ENCODE measurements at regions not wholly inside any gene's neighbourhood (a gene's known extent, or its start where the extent isn't known, plus 50 kb on each side); places are given as distances from the start of the nearest gene placed in this dataset.
"Not testable (repeated sequence)": the region's sequence is repeated elsewhere in the genome, so short reads cannot be mapped to it uniquely, and the experiment has no call there.

DNA sequence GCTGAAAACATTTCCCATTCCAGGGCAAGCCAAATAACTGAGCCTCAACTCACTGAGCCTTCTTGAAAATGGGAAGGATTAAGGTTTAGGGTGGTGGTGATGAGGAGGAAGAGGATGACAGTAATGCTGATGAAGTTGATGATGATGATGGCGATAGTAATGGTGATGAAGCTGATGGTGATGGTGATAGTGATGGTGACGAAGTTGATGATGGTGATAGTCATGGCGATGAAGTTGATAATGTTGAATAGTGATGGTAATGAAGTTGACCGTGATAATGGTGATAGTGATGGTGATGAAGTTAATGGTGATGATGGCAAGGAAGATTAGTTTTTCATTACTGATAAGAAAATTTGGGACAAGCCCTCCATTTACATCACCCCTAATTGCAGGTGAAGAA is 285.8 kb upstream of the DYNLRB2 start:
- H3K9me2 ChIP-seq (replicated peaks; ENCODE audit: control insufficient read depth, low read length) = no peaks in the 10 kb centered on the region; the same call in 1 of the 2 replicates
- H3K9me3 ChIP-seq (ENCODE audit: control insufficient read depth, insufficient read depth, low read length) = no peaks in the 10 kb centered on the region
- H3K4me3 ChIP-seq (ENCODE audit: low read length) = no peak overlapping the region
- H3K27ac ChIP-seq (ENCODE audit: low read depth, low read length) = no peak overlapping the region
- H4K20me1 ChIP-seq (ENCODE audit: control insufficient read depth, insufficient read depth, low read depth, low read length) = no peaks in the 10 kb centered on the region
- no peaks in the 10 kb centered on the region for H3K4me1 ChIP-seq (ENCODE audit: control insufficient read depth, low read length)
- H3K36me3 ChIP-seq (ENCODE audit: control insufficient read depth, low read length) = no peaks in the 10 kb centered on the region
- no peaks in the 10 kb centered on the region for H3K79me2 ChIP-seq (ENCODE audit: control insufficient read depth, low read length)
- H3K27me3 ChIP-seq (ENCODE audit: control insufficient read depth, low read length) = no peaks in the 10 kb centered on the region
- no peak overlapping the region for H3K4me2 ChIP-seq (ENCODE audit: low read length)
- TF ChIP-seq, protein P1, sequence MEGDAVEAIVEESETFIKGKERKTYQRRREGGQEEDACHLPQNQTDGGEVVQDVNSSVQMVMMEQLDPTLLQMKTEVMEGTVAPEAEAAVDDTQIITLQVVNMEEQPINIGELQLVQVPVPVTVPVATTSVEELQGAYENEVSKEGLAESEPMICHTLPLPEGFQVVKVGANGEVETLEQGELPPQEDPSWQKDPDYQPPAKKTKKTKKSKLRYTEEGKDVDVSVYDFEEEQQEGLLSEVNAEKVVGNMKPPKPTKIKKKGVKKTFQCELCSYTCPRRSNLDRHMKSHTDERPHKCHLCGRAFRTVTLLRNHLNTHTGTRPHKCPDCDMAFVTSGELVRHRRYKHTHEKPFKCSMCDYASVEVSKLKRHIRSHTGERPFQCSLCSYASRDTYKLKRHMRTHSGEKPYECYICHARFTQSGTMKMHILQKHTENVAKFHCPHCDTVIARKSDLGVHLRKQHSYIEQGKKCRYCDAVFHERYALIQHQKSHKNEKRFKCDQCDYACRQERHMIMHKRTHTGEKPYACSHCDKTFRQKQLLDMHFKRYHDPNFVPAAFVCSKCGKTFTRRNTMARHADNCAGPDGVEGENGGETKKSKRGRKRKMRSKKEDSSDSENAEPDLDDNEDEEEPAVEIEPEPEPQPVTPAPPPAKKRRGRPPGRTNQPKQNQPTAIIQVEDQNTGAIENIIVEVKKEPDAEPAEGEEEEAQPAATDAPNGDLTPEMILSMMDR (IDR thresholded peaks at IDR 0.05; ENCODE audit: low read depth, low read length, poor library complexity, severe bottlenecking) = no peak
- TF ChIP-seq EZH2phosphoT487 (IDR thresholded peaks at IDR 0.05; ENCODE audit: borderline replicate concordance, low read length) = no peak
- no peaks in the 10 kb centered on the region for H3F3A ChIP-seq (ENCODE audit: control insufficient read depth, insufficient read depth)

DNA sequence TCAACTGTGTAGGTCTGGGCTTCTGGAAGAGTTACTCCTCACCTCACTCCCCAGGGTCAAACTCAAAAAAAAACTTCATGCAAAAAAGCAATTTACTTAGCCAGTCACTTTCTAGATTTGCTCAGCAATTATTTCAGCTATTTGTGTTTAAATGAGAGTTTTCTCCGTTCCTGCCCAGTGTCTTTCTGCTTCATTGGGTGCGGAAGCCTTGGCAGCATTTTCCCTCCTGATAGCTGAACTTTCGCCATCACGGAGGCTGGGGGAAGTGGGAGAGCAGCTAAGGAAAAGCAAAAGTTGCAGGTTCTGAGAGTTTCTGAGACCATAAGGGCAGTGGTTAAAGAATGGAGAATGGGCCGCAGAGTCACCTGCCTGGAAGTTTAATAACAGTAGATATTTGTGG is 287.1 kb upstream of the DYNLRB2 start:
- H4K20me1 ChIP-seq (ENCODE audit: control insufficient read depth, insufficient read depth, low read depth, low read length) = no peaks in the 10 kb centered on the region
- no peaks in the 10 kb centered on the region for H3K9me3 ChIP-seq (ENCODE audit: control insufficient read depth, insufficient read depth, low read length)
- no peak for TF ChIP-seq EZH2phosphoT487 (IDR thresholded peaks at IDR 0.05; ENCODE audit: borderline replicate concordance, low read length)
- TF ChIP-seq, protein P1 (IDR thresholded peaks at IDR 0.05; ENCODE audit: low read depth, low read length, poor library complexity, severe bottlenecking) = no peak
- no peak overlapping the region for H3K27ac ChIP-seq (ENCODE audit: low read depth, low read length)
- no peaks in the 10 kb centered on the region for H3K4me1 ChIP-seq (ENCODE audit: control insufficient read depth, low read length)
- H3K36me3 ChIP-seq (ENCODE audit: control insufficient read depth, low read length) = no peaks in the 10 kb centered on the region
- no peaks in the 10 kb centered on the region; the same call in 1 of the 2 replicates for H3K9me2 ChIP-seq (replicated peaks; ENCODE audit: control insufficient read depth, low read length)
- H3F3A ChIP-seq (ENCODE audit: control insufficient read depth, insufficient read depth) = no peaks in the 10 kb centered on the region
- H3K4me3 ChIP-seq (ENCODE audit: low read length) = no peak overlapping the region
- no peaks in the 10 kb centered on the region for H3K79me2 ChIP-seq (ENCODE audit: control insufficient read depth, low read length)
- H3K27me3 ChIP-seq (ENCODE audit: control insufficient read depth, low read length) = no peaks in the 10 kb centered on the region
- no peak overlapping the region for H3K4me2 ChIP-seq (ENCODE audit: low read length)

DNA sequence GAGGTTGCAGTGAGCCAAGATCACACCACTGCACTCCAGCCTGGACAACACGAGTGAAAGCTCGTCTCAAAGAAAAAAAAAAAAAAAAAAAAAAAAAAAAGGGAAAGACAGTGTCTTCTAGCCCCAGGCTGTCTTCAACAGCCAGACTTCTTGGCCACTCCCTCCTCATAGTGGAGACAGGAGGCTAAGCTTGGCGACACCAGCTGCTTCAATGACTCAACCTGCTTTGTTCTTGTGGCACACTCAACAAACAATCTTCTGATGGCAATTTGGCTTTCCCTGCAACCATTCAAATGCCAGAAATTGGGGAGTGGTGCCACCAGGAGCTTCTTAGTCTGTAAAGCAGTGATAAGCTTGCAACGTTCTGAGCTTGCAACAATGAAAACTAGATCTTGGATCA is 290.4 kb upstream of the DYNLRB2 start:
- Histone ChIP-seq H3K4me1 (ENCODE audit: control insufficient read depth, low read length) (no peaks in the 10 kb centered on the region), H3K27me3 (ENCODE audit: control insufficient read depth, low read length) (no peaks in the 10 kb centered on the region), H3K9me2 (replicated peaks; ENCODE audit: control insufficient read depth, low read length) (no peaks in the 10 kb centered on the region), H3K4me3 (ENCODE audit: low read length) (no peak overlapping the region), H3K79me2 (ENCODE audit: control insufficient read depth, low read length) (no peaks in the 10 kb centered on the region), H3K9me3 (ENCODE audit: control insufficient read depth, insufficient read depth, low read length) (no peaks in the 10 kb centered on the region), H3K36me3 (ENCODE audit: control insufficient read depth, low read length) (no peaks in the 10 kb centered on the region), H3K4me2 (ENCODE audit: low read length) (no peak overlapping the region), H3F3A (ENCODE audit: control insufficient read depth, insufficient read depth) (no peaks in the 10 kb centered on the region), H4K20me1 (ENCODE audit: control insufficient read depth, insufficient read depth, low read depth, low read length) (no peaks in the 10 kb centered on the region), H3K27ac (ENCODE audit: low read depth, low read length) (no peak overlapping the region)
- TF ChIP-seq EZH2phosphoT487 (IDR thresholded peaks at IDR 0.05; ENCODE audit: borderline replicate concordance, low read length) = no peak
- TF ChIP-seq, protein P1 (IDR thresholded peaks at IDR 0.05; ENCODE audit: low read depth, low read length, poor library complexity, severe bottlenecking) = no peak

DNA sequence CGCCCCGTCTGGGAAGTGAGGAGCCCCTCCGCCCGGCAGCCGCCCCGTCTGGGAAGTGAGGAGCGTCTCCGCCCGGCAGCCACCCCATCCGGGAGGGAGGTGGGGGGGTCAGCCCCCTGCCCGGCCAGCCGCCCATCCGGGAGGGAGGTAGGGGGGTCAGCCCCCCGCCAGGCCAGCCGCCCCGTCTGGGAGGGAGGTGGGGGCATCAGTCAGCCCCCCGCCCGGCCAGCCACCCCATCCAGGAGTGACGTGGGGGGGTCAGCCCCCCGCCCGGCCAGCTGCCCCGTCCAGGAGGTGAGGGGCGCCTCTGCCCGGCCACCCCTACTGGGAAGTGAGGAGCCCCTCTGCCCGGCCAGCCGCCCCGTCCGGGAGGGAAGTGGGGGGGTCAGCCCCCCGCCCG is 297.5 kb upstream of the DYNLRB2 start:
- not testable (repeated sequence) for H3K27ac ChIP-seq (ENCODE audit: low read depth, low read length); H3F3A ChIP-seq (ENCODE audit: control insufficient read depth, insufficient read depth); H3K27me3 ChIP-seq (ENCODE audit: control insufficient read depth, low read length); H3K4me1 ChIP-seq (ENCODE audit: control insufficient read depth, low read length); H3K4me3 ChIP-seq (ENCODE audit: low read length); H3K36me3 ChIP-seq (ENCODE audit: control insufficient read depth, low read length); H3K9me3 ChIP-seq (ENCODE audit: control insufficient read depth, insufficient read depth, low read length); H4K20me1 ChIP-seq (ENCODE audit: control insufficient read depth, insufficient read depth, low read depth, low read length); H3K4me2 ChIP-seq (ENCODE audit: low read length); H3K79me2 ChIP-seq (ENCODE audit: control insufficient read depth, low read length); H3K9me2 ChIP-seq (replicated peaks; ENCODE audit: control insufficient read depth, low read length)

DNA sequence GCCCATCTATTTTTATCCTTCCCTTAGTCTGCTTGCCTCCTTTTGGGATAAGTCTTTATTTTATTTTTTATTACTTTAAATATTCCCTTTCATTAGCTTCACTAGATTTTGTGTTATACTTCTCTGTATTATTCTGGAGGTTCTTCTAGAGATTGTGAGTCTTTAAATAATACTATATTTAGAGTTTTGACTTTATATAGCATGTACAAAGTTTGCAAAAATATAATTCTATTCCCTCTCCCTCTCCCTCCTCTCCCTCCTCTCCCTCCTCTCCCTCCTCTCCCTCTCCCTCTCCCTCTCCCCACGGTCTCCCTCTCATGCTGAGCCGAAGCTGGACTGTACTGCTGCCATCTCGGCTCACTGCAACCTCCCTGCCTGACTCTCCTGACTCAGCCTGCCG is 298.5 kb upstream of the DYNLRB2 start:
- H3K4me1 ChIP-seq (ENCODE audit: control insufficient read depth, low read length); H4K20me1 ChIP-seq (ENCODE audit: control insufficient read depth, insufficient read depth, low read depth, low read length); H3K9me3 ChIP-seq (ENCODE audit: control insufficient read depth, insufficient read depth, low read length); H3K27ac ChIP-seq (ENCODE audit: low read depth, low read length); H3K79me2 ChIP-seq (ENCODE audit: control insufficient read depth, low read length); H3K4me3 ChIP-seq (ENCODE audit: low read length); H3K27me3 ChIP-seq (ENCODE audit: control insufficient read depth, low read length); H3K36me3 ChIP-seq (ENCODE audit: control insufficient read depth, low read length); H3K9me2 ChIP-seq (replicated peaks; ENCODE audit: control insufficient read depth, low read length); H3K4me2 ChIP-seq (ENCODE audit: low read length); H3F3A ChIP-seq (ENCODE audit: control insufficient read depth, insufficient read depth): not testable (repeated sequence)

Measured in DOHH2 (cell line).